AG09309 (cell line): ENCODE measurements at regions not wholly inside any gene's neighbourhood (a gene's known extent, or its start where the extent isn't known, plus 50 kb on each side); places are given as distances from the start of the nearest gene placed in this dataset.

ENCODE experiments used
- DNase-seq: peaks from one replicate; pipeline ENCODE4 v3.0.0-alpha.2; 2010; ENCODE audit warnings: low read depth
- H3K4me3 ChIP-seq: 2 replicates; pipeline ENCODE4 v1.5.1; 2011; ENCODE audit warnings: mild to moderate bottlenecking, low read depth, low read length, moderate library complexity; ENCODE audit not compliant: control insufficient read depth
- CTCF ChIP-seq: IDR thresholded peaks from 2 replicates; pipeline ENCODE4 v1.5.1; 2011; ENCODE audit warnings: mild to moderate bottlenecking, low read depth, low read length, inconsistent platforms; ENCODE audit not compliant: insufficient read depth, control insufficient read depth; ENCODE audit errors: missing control alignments

GRCh38 chr3:55226696-55227095 lies 260.4 kb downstream of the WNT5A start:
- no peak overlapping the region for H3K4me3 ChIP-seq
- TF ChIP-seq CTCF, result no peak
- DNase-seq, result no peak

GRCh38 chr3:55218577-55218976 lies 268.5 kb downstream of the WNT5A start:
- no peak for TF ChIP-seq CTCF
- DNase-seq, result no peak
- H3K4me3 ChIP-seq, result no peak overlapping the region

- TF ChIP-seq CTCF, result no peak
- H3K4me3 ChIP-seq, result no peak overlapping the region
- no peak for DNase-seq
Measured at GRCh38 chr3:55207744-55208143, 279.4 kb downstream of the WNT5A start.

- no peak for TF ChIP-seq CTCF
- no peak overlapping the region for H3K4me3 ChIP-seq
- DNase-seq, result no peak
Measured at GRCh38 chr3:55205990-55206389, 278.1 kb upstream of the LRTM1 start.

GRCh38 chr3:55204417-55204816 lies 276.6 kb upstream of the LRTM1 start:
- TF ChIP-seq CTCF, result no peak
- H3K4me3 ChIP-seq, result no peak overlapping the region
- DNase-seq, result no peak

GRCh38 chr3:55203546-55203945 lies 275.7 kb upstream of the LRTM1 start:
- no peak overlapping the region for H3K4me3 ChIP-seq
- TF ChIP-seq CTCF, result no peak
- no peak for DNase-seq

- TF ChIP-seq CTCF, result no peak
- H3K4me3 ChIP-seq, result no peak overlapping the region
- DNase-seq, result no peak
Measured at GRCh38 chr3:55203006-55203405, 275.1 kb upstream of the LRTM1 start.
